NCI-H1930 (cell line): ENCODE measurements at regions not wholly inside any gene's neighbourhood (a gene's known extent, or its start where the extent isn't known, plus 50 kb on each side); places are given as distances from the start of the nearest gene placed in this dataset.
"Not testable (repeated sequence)": the region's sequence is repeated elsewhere in the genome, so short reads cannot be mapped to it uniquely, and the experiment has no call there.

ENCODE experiments used
- DNase-seq, 2 experiments: peaks; one replicate each; lab custom pipeline; 2025; lab: John Stamatoyannopoulos, UW

- no peak for DNase-seq
These were observed 241.7 kb upstream of the NEGR1 start for GRCh38 chr1:72524021-72524420.

GRCh38 chr1:72521659-72522058 lies 239.3 kb upstream of the NEGR1 start:
- no peak for DNase-seq

- no peak for DNase-seq
These were observed 234.5 kb upstream of the NEGR1 start for GRCh38 chr1:72516826-72517225.

GRCh38 chr1:72516264-72516663 lies 233.9 kb upstream of the NEGR1 start:
- DNase-seq = no peak

- DNase-seq = no peak
These were observed 216.0 kb upstream of the NEGR1 start for GRCh38 chr1:72498371-72498770.

- DNase-seq = no peak
These were observed 207.5 kb upstream of the NEGR1 start for GRCh38 chr1:72489801-72490200.

GRCh38 chr1:72485801-72486200 lies 203.5 kb upstream of the NEGR1 start:
- no peak for DNase-seq

- DNase-seq = no peak
These were observed 201.6 kb upstream of the NEGR1 start for GRCh38 chr1:72483846-72484357.

GRCh38 chr1:72482736-72483413 lies 200.5 kb upstream of the NEGR1 start:
- no peak for DNase-seq

GRCh38 chr1:72481420-72481970 lies 199.2 kb upstream of the NEGR1 start:
- no peak for DNase-seq

GRCh38 chr1:72466376-72466775 lies 184.0 kb upstream of the NEGR1 start:
- no peak for DNase-seq

- DNase-seq = no peak
These were observed 180.0 kb upstream of the NEGR1 start for GRCh38 chr1:72462186-72462905.

GRCh38 chr1:72442262-72442661 lies 159.9 kb upstream of the NEGR1 start:
- no peak for DNase-seq

- no peak for DNase-seq
These were observed 156.7 kb upstream of the NEGR1 start for GRCh38 chr1:72439036-72439435.

GRCh38 chr1:72438270-72438669 lies 155.9 kb upstream of the NEGR1 start:
- no peak for DNase-seq

GRCh38 chr1:72435025-72435424 lies 152.7 kb upstream of the NEGR1 start:
- no peak for DNase-seq

GRCh38 chr1:72434070-72434469 lies 151.7 kb upstream of the NEGR1 start:
- no peak for DNase-seq

GRCh38 chr1:72433591-72433990 lies 151.3 kb upstream of the NEGR1 start:
- no peak for DNase-seq

GRCh38 chr1:72432645-72433267 lies 150.4 kb upstream of the NEGR1 start:
- no peak for DNase-seq

- DNase-seq = no peak
These were observed 149.5 kb upstream of the NEGR1 start for GRCh38 chr1:72431810-72432209.

GRCh38 chr1:72428276-72428675 lies 145.9 kb upstream of the NEGR1 start:
- not testable (repeated sequence) for DNase-seq

- no peak for DNase-seq
These were observed 136.9 kb upstream of the NEGR1 start for GRCh38 chr1:72419229-72419628.

- no peak for DNase-seq
These were observed 129.9 kb upstream of the NEGR1 start for GRCh38 chr1:72412286-72412685.
